Smooth muscle cell (in vitro differentiated cells): ENCODE measurements at regions not wholly inside any gene's neighbourhood (a gene's known extent, or its start where the extent isn't known, plus 50 kb on each side); places are given as distances from the start of the nearest gene placed in this dataset.

Source experiments
- DNase-seq: peaks from one replicate; lab custom pipeline; 2025; ENCODE audit not compliant: unreplicated experiment; lab: John Stamatoyannopoulos, UW
- H2AFZ ChIP-seq: fragments of 200-600 bp; sonication (generic); 2 replicates; pipeline ENCODE4 v1.6.0; 2016; ENCODE audit warnings: antibody characterized with exemption, low read depth, mild to moderate bottlenecking
- H3F3A ChIP-seq: fragments of 200-600 bp; sonication (generic); 2 replicates; pipeline ENCODE4 v1.6.0; 2017; ENCODE audit warnings: antibody characterized with exemption, low read depth
- H3K27ac ChIP-seq: fragments of 200-600 bp; sonication (generic); 2 replicates; pipeline ENCODE4 v1.5.1; 2016; ENCODE audit warnings: low read depth, mild to moderate bottlenecking
- H3K27me3 ChIP-seq: fragments of 200-600 bp; sonication (generic); 2 replicates; pipeline ENCODE4 v1.6.1; 2016; ENCODE audit warnings: low read depth, mild to moderate bottlenecking
- H3K36me3 ChIP-seq: fragments of 200-600 bp; sonication (generic); 2 replicates; pipeline ENCODE4 v1.5.1; 2016; ENCODE audit warnings: low read depth
- H3K4me1 ChIP-seq: fragments of 200-600 bp; sonication (generic); 2 replicates; pipeline ENCODE4 v1.5.1; 2016; ENCODE audit warnings: low read depth
- H3K4me2 ChIP-seq: fragments of 200-600 bp; sonication (generic); 2 replicates; pipeline ENCODE4 v1.6.0; 2016; ENCODE audit warnings: mild to moderate bottlenecking
- H3K4me3 ChIP-seq: fragments of 200-600 bp; sonication (generic); 2 replicates; pipeline ENCODE4 v1.5.1; 2016; ENCODE audit warnings: mild to moderate bottlenecking
- H3K79me2 ChIP-seq: fragments of 200-600 bp; sonication (generic); 2 replicates; pipeline ENCODE4 v1.6.0; 2016; ENCODE audit warnings: low read depth, mild to moderate bottlenecking
- H3K9ac ChIP-seq: fragments of 200-600 bp; sonication (generic); 2 replicates; pipeline ENCODE4 v1.6.0; 2016; ENCODE audit warnings: low read depth
- H3K9me3 ChIP-seq: fragments of 200-600 bp; sonication (generic); replicated peaks from 2 replicates; pipeline ENCODE4 v1.5.1; 2016; ENCODE audit warnings: low read depth
- H4K20me1 ChIP-seq: fragments of 200-600 bp; sonication (generic); 2 replicates; pipeline ENCODE4 v1.6.0; 2016; ENCODE audit warnings: low read depth
- WGBS: methylation state at CpG from one replicate; pipeline ENCODE4 v1.1.7; 2016; ENCODE audit warnings: low lambda C conversion rate; 5-methylcytosine and 5-hydroxymethylcytosine counted together
- TF ChIP-seq, protein P1 (sequence below): fragments of 200-600 bp; sonication (generic); IDR thresholded peaks from 2 replicates; pipeline ENCODE4 v1.5.1; 2017; ENCODE audit warnings: borderline replicate concordance, mild to moderate bottlenecking, antibody characterized with exemption; ENCODE audit not compliant: insufficient read depth, poor library complexity, severe bottlenecking

DNA sequence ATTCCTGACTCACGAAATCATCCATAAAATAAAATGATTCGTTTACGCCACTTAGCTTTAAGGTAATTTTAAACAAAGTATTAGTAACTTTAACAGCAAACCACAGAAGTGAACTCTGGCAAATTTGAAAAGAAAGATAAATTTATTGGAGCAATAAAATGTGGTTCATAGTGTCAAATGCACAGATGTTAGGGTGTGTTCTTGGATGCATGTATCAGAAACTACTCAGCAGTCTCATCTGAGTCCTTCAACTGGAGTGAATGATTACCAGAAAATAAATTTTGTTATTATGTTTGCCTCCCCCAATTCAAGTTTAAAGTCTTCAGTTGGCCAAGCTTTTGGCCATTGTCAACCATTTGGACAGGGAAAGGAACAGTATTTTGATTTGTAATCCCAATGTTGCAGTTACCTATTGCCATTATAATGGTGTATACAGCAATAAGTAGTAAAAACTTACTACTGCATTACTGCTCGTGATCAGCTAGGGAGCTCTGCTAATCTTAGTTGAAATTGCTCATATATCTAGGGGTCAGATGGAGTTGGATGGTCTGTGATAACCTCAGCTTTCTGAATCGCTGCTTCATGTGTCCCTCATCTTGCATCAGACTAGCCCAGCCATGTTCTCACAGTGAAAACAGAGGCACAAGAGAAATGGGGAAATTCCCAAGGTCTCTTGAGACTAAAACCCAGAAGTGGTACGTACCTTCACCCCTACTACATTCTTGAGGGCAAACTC lies 254.6 kb upstream of the KCNIP4 start:
- DNase-seq = no peak
- Histone ChIP-seq H3K79me2 (no peaks in the 10 kb centered on the region), H3K4me3 (no peak overlapping the region), H4K20me1 (no peaks in the 10 kb centered on the region), H3F3A (no peaks in the 10 kb centered on the region), H3K27me3 (no peaks in the 10 kb centered on the region), H2AFZ (no peak overlapping the region), H3K9ac (no peak overlapping the region), H3K4me2 (no peak overlapping the region), H3K27ac (no peak overlapping the region), H3K9me3 (no peaks in the 10 kb centered on the region), H3K4me1 (no peaks in the 10 kb centered on the region), H3K36me3 (no peaks in the 10 kb centered on the region)
- WGBS = 85% methylated on average over 6 of the region's 6 CpGs
- TF ChIP-seq, protein P1, sequence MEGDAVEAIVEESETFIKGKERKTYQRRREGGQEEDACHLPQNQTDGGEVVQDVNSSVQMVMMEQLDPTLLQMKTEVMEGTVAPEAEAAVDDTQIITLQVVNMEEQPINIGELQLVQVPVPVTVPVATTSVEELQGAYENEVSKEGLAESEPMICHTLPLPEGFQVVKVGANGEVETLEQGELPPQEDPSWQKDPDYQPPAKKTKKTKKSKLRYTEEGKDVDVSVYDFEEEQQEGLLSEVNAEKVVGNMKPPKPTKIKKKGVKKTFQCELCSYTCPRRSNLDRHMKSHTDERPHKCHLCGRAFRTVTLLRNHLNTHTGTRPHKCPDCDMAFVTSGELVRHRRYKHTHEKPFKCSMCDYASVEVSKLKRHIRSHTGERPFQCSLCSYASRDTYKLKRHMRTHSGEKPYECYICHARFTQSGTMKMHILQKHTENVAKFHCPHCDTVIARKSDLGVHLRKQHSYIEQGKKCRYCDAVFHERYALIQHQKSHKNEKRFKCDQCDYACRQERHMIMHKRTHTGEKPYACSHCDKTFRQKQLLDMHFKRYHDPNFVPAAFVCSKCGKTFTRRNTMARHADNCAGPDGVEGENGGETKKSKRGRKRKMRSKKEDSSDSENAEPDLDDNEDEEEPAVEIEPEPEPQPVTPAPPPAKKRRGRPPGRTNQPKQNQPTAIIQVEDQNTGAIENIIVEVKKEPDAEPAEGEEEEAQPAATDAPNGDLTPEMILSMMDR = no peak

DNA sequence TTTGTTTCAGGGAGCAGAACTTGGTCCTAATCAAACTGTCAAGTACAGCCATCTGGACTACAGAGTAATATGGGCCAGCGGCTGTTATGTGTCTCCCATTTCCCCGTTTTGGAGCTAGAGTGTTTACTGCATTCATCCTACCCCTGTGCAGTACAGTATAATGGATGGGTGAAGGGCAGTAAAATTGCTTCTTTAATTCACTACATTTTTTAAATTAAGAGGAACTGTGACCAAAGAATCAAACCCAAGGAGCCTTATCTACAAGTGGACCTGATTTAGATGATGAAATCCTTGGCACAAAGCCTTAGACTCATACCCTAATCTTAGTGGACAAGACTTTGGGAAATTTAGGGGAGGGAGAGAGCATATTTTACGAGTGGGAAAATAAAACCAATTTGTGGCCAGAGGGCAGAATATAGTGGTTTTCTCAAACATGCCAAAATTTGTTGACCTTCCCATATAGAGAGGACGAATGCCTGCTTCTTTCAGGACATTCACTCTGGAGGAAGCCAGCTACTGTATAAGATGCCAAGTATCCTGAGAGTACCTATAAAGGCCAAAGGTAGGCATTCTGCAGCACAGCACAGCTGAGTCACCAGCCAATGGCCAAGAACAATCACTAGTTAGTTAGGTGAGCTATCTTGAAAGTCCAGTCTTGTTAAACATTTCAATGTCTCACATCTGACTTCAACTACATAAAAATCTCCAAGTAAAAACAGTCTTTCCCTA lies 253.8 kb upstream of the KCNIP4 start:
- H3K4me2 ChIP-seq = no peak overlapping the region
- WGBS = 83% methylated on average over 4 of the region's 4 CpGs
- TF ChIP-seq, protein P1 = no peak
- no peaks in the 10 kb centered on the region for H3K79me2 ChIP-seq
- no peak overlapping the region for H3K9ac ChIP-seq
- no peaks in the 10 kb centered on the region for H3K9me3 ChIP-seq
- no peaks in the 10 kb centered on the region for H3F3A ChIP-seq
- no peak overlapping the region for H2AFZ ChIP-seq
- H3K27me3 ChIP-seq = no peaks in the 10 kb centered on the region
- no peak overlapping the region for H3K27ac ChIP-seq
- no peaks in the 10 kb centered on the region for H4K20me1 ChIP-seq
- H3K4me3 ChIP-seq = no peak overlapping the region
- H3K4me1 ChIP-seq = no peaks in the 10 kb centered on the region
- no peak for DNase-seq
- H3K36me3 ChIP-seq = no peaks in the 10 kb centered on the region

DNA sequence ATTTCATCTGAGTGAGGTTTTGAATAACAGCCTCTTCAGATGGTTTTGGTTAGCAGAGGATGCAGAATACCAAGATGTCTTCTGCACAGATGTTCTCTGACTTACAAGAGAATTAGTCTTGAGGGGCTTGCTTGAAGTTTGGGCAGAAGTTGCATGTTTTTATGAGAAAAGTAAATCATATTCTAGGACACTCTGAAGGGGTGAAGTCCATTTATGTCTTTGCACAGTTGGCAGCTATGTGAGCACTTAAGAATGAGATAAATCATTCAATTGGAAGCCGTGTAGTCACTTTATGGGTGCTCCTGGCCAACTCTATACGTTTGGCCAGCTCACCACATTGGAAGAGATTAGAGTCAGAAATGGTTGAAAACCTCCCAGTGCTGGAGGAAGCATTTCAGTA lies 252.7 kb upstream of the KCNIP4 start:
- Histone ChIP-seq H3K36me3 (no peaks in the 10 kb centered on the region), H3K79me2 (no peaks in the 10 kb centered on the region), H3K9me3 (no peaks in the 10 kb centered on the region), H3K27me3 (no peaks in the 10 kb centered on the region), H3K27ac (no peak overlapping the region), H3K9ac (no peak overlapping the region), H3K4me2 (no peak overlapping the region), H4K20me1 (no peaks in the 10 kb centered on the region), H3K4me3 (no peak overlapping the region), H3K4me1 (no peaks in the 10 kb centered on the region), H2AFZ (no peak overlapping the region), H3F3A (no peaks in the 10 kb centered on the region)
- TF ChIP-seq, protein P1 = no peak
- DNase-seq = no peak
- WGBS = 56% methylated on average over 2 of the region's 2 CpGs
